Psoas muscle (tissue), 7 donors: ENCODE measurements at regions not wholly inside any gene's neighbourhood (a gene's known extent, or its start where the extent isn't known, plus 50 kb on each side); places are given as distances from the start of the nearest gene placed in this dataset.

Source experiments
- ATAC-seq, 4 donors: fragments of 200-7000 bp; cut with Tn5 transposase; one replicate each; pipeline ENCODE4 v1.9.1; 2020; ENCODE audit warnings: moderate library complexity in 3 of 4, mild to moderate bottlenecking in 2 of 4
- DNase-seq, 2 donors: peaks; one replicate each; pipeline ENCODE4 v3.0.0-alpha.2; 2020
- H3K27ac ChIP-seq: fragments of 200-600 bp; one replicate; pipeline ENCODE4 v1.8.0; 2022
- H3K27me3 ChIP-seq, 3 donors: fragments of 200-600 bp in 1 of 3; one replicate each; pipeline versions ENCODE4 v1.6.1 to v1.8.0; 2013 to 2022; ENCODE audit warnings: low read length in 2 of 3, mild to moderate bottlenecking in 2 of 3, moderate library complexity in 1 of 3; ENCODE audit not compliant: insufficient read depth in 3 of 3
- H3K36me3 ChIP-seq, 2 donors: fragments of 200-600 bp in 1 of 2; one replicate each; pipeline versions ENCODE4 v1.6.1 to v1.8.0; 2013 to 2022; ENCODE audit warnings: low read depth in 1 of 2, mild to moderate bottlenecking in 1 of 2, moderate library complexity in 1 of 2; ENCODE audit not compliant: insufficient read depth in 1 of 2
- H3K4me1 ChIP-seq: fragments of 200-600 bp; one replicate; pipeline ENCODE4 v1.8.0; 2022
- H3K4me3 ChIP-seq: fragments of 200-600 bp; one replicate; pipeline ENCODE4 v1.8.0; 2022; ENCODE audit warnings: mild to moderate bottlenecking
- H3K9me3 ChIP-seq: fragments of 200-600 bp; one replicate; pipeline ENCODE4 v1.8.0; 2022
- WGBS, 3 donors: extraction: QIAGEN DNeasy Blood & Tissue Kit; methylation state at CpG; one replicate each; pipeline versions ENCODE4 v1.1.6 to v1.1.7; 2013; 5-methylcytosine and 5-hydroxymethylcytosine counted together
- intact Hi-C, 2 donors: fragments of 100-400 bp; cut with DNase I; formaldehyde crosslinking; loops; one replicate each; pipeline versions ENCODE4 v1.11.0 to v1.14.2; 2022
- TF ChIP-seq, protein P1 (sequence below): fragments of 200-600 bp; IDR thresholded peaks from one replicate; pipeline ENCODE4 v1.8.0; 2022; ENCODE audit warnings: antibody characterized with exemption
- donor health status: healthy with polysubstance abuse.
- donor health status: DM: no; HTN: no; CAD: no; lungs with moderate emphysema.
- donor health status: Bipolar disorder and iron deficiency.
- donor health status: healthy.
- donor health status: DM: yes; HTN: yes; CAD: no.
- donor health status: DM: no; HTN: no; CAD: no.
- donor health status: DM: yes; HTN: yes; CAD: no.

DNA sequence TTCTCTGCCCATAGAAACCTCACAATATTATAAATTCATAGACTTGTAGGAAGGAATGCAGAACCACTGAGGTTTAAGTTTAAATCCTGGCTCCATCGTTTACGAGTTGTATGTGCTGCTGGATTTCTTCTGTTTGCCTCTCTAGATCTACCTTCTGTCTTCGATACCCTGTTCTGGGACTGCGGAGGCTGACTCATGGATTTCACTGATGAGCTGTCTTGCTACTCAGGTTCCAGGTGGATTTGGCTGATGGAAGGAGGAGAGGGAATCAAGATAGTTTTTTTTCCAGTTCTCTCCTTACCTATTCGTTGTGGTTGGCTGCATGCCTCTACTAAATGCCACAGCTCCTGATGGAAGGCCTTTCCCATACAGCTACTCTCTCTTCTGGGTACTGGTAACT lies 375.8 kb downstream of the REEP3 start:
- WGBS, 3 donors = 88 to 91% (median 89%) methylated on average over 5 of the region's 5 CpGs
- no peaks in the 10 kb centered on the region for H3K27me3 ChIP-seq

DNA sequence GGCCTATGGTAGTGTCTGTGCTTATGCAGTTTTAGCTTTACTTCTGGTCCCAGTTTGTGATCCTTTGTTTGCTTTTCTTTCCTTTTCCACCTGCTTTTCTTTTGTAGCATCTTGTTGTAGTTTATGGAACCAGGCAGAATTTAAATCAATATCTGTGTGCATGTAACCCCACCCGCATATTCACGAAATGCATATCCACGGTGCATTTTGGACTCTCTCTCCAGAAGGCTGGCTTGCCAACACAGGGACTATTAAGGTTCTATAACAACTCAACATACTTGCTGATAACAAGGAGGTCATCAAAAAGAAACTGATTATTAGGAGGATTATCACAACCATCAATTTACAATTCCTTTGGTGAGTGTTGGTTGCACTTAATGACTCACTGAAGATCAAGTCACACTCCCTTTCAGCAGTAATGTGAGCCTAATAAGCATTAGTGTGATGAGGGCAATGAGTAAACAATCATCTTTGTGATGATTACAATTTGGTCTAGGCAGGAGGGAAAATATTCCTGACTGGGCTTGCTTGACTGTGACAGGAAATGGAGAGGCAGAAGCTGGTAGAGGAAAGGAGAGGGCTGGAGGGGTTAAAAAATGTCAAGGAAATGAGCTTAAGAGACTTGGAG lies 378.6 kb downstream of the REEP3 start:
- no peak overlapping the region for H3K4me3 ChIP-seq
- H3K36me3 ChIP-seq = no peaks in the 10 kb centered on the region
- H3K27ac ChIP-seq = no peak overlapping the region
- DNase-seq (no peak), ATAC-seq (no peak)
- intact Hi-C loops = no loop called here
- H3K27me3 ChIP-seq = no peaks in the 10 kb centered on the region
- TF ChIP-seq, protein P1, sequence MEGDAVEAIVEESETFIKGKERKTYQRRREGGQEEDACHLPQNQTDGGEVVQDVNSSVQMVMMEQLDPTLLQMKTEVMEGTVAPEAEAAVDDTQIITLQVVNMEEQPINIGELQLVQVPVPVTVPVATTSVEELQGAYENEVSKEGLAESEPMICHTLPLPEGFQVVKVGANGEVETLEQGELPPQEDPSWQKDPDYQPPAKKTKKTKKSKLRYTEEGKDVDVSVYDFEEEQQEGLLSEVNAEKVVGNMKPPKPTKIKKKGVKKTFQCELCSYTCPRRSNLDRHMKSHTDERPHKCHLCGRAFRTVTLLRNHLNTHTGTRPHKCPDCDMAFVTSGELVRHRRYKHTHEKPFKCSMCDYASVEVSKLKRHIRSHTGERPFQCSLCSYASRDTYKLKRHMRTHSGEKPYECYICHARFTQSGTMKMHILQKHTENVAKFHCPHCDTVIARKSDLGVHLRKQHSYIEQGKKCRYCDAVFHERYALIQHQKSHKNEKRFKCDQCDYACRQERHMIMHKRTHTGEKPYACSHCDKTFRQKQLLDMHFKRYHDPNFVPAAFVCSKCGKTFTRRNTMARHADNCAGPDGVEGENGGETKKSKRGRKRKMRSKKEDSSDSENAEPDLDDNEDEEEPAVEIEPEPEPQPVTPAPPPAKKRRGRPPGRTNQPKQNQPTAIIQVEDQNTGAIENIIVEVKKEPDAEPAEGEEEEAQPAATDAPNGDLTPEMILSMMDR = no peak
- 86 to 88% (median 87%) methylated on average over 3 of the region's 3 CpGs for whole genome bisulfite sequencing, 3 donors
- H3K9me3 ChIP-seq = no peaks in the 10 kb centered on the region
- no peaks in the 10 kb centered on the region for H3K4me1 ChIP-seq

More for the DNA sequence above, 375.8 kb downstream of the REEP3 start:
- H3K27ac ChIP-seq = no peak overlapping the region
- H3K36me3 ChIP-seq = no peaks in the 10 kb centered on the region
- TF ChIP-seq, protein P1 = no peak
- no peak overlapping the region for H3K4me3 ChIP-seq
- no peaks in the 10 kb centered on the region for H3K9me3 ChIP-seq
- H3K4me1 ChIP-seq = no peaks in the 10 kb centered on the region
- no peak for ATAC-seq
- no peak for DNase-seq
- intact Hi-C loops = no loop called here

DNA sequence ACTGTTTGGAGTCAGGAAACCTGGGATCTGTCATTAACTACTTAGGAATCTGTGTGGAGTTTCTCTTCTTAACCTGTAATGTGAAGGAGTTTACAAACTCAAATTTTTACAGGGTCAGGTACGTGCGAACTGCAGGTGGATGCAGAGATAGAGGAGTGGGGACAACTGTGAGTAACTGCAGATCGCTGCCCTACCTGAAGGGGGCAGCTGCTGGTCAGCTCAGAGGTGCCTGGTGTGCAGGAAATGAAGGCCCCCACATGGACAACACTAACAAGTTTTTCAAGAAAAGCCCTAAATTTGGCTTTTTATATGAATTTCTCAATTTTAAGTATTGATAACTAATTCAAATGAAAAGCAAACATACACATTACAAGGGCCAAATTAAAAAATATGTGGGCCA lies 380.0 kb downstream of the REEP3 start:
- H3K27ac ChIP-seq = no peak overlapping the region
- H3K4me3 ChIP-seq = no peak overlapping the region
- 72 to 80% (median 79%) methylated on average over 3 of the region's 3 CpGs for WGBS, 3 donors
- ATAC-seq (no peak), DNase-seq (no peak)
- H3K27me3 ChIP-seq = no peaks in the 10 kb centered on the region
- no peaks in the 10 kb centered on the region for H3K9me3 ChIP-seq
- no peaks in the 10 kb centered on the region for H3K4me1 ChIP-seq
- intact Hi-C loops = no loop called here
- TF ChIP-seq, protein P1 = no peak
- no peaks in the 10 kb centered on the region for H3K36me3 ChIP-seq

DNA sequence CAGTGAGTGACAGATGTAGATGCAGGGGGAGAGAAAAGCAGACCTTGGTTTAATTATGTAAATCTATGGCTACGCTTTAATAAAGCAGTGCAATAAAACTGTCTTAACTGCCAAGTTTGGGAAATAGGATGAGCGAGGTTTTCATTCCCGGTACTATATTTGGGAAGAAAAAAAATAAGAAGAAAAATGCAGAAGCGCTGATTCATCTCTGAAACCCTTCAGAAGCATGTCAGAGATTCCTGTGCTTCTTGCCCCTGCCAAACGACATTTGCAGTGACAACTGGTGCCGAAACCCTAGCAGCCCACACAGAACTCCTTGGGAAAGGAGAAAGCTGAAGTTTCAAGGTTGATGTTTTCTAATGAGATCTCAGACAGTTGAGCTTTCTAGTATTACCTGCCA lies 380.7 kb downstream of the REEP3 start:
- no peaks in the 10 kb centered on the region for H3K36me3 ChIP-seq
- no peak overlapping the region for H3K4me3 ChIP-seq
- H3K4me1 ChIP-seq = no peaks in the 10 kb centered on the region
- WGBS, 3 donors = 19 to 32% (median 28%) methylated on average over 6 of the region's 6 CpGs
- TF ChIP-seq, protein P1 = no peak
- DNase-seq (no peak), ATAC-seq (no peak)
- no peaks in the 10 kb centered on the region for H3K27me3 ChIP-seq
- no peak overlapping the region for H3K27ac ChIP-seq
- no peaks in the 10 kb centered on the region for H3K9me3 ChIP-seq
- intact Hi-C loops = no loop called here

DNA sequence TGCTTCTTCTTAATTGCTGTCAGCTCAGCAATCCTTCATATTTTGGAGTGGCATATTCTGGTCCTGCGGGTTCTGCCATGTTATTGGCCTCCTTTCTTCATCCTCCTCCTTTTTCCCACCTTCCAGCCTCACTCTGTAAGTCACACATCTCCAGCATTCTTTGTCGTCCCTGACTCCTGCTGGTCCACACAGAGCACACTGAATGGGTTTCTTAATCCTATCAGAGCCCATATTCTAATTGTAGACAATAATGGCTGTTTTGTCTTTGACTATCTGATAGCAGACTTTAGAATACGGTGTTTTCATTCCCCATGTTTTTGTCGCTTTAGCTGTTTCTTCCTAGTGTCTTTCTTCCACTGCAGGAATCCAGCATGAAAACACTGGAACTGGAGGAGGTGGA lies 389.6 kb downstream of the REEP3 start:
- 46 to 55% (median 55%) methylated on average over 4 of the region's 4 CpGs for WGBS, 3 donors
- Histone ChIP-seq H3K4me3 (no peak overlapping the region), H3K4me1 (no peaks in the 10 kb centered on the region), H3K36me3 (no peaks in the 10 kb centered on the region), H3K27me3 (no peaks in the 10 kb centered on the region), H3K9me3 (no peaks in the 10 kb centered on the region), H3K27ac (no peak overlapping the region)
- TF ChIP-seq, protein P1 = no peak
- ATAC-seq (no peak), DNase-seq (no peak)
- intact Hi-C loops = no loop called here
